ENCODE measurements at regions not wholly inside any gene's neighbourhood (a gene's known extent, or its start where the extent isn't known, plus 50 kb on each side); places are given as distances from the start of the nearest gene placed in this dataset.

DNA sequence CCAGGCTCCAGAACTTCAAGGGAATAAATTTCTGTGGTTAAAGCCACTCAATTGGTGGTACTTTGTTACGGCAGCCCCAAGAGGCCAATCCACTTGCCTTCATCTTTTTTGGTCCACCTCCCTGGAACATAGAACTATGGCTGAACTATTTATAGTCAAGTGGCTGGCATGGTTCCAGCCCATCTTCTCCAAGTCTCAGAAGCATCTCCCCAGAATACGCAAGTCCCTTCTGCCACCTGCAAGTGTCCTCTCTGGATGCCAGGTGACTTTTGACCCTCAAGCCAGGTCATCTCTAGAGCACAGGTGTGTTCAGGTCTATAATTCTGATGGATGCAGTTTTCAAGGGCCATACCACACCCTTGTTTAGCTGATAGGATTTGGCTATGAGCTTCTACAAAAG, 371.5 kb downstream of the AACS start:
- TF ChIP-seq POLR2A (IDR thresholded peaks at IDR 0.05), result no peak
- TF ChIP-seq, protein P1, sequence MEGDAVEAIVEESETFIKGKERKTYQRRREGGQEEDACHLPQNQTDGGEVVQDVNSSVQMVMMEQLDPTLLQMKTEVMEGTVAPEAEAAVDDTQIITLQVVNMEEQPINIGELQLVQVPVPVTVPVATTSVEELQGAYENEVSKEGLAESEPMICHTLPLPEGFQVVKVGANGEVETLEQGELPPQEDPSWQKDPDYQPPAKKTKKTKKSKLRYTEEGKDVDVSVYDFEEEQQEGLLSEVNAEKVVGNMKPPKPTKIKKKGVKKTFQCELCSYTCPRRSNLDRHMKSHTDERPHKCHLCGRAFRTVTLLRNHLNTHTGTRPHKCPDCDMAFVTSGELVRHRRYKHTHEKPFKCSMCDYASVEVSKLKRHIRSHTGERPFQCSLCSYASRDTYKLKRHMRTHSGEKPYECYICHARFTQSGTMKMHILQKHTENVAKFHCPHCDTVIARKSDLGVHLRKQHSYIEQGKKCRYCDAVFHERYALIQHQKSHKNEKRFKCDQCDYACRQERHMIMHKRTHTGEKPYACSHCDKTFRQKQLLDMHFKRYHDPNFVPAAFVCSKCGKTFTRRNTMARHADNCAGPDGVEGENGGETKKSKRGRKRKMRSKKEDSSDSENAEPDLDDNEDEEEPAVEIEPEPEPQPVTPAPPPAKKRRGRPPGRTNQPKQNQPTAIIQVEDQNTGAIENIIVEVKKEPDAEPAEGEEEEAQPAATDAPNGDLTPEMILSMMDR (IDR thresholded peaks at IDR 0.05), result no peak
